Parathyroid adenoma (tissue), 2 donors: ENCODE measurements at regions not wholly inside any gene's neighbourhood (a gene's known extent, or its start where the extent isn't known, plus 50 kb on each side); places are given as distances from the start of the nearest gene placed in this dataset.

Experiments
- H2AFZ ChIP-seq: fragments of 300-600 bp; sonication (generic); one replicate; pipeline ENCODE4 v1.7.0; 2017; ENCODE audit warnings: antibody characterized with exemption, mild to moderate bottlenecking
- H3K27ac ChIP-seq: fragments of 300-600 bp; sonication (generic); one replicate; pipeline ENCODE4 v1.7.0; 2017
- H3K27me3 ChIP-seq: fragments of 300-600 bp; sonication (generic); one replicate; pipeline ENCODE4 v1.7.0; 2017; ENCODE audit warnings: low read length; ENCODE audit not compliant: control insufficient read depth, insufficient read depth
- H3K36me3 ChIP-seq: fragments of 300-600 bp; sonication (generic); one replicate; pipeline ENCODE4 v1.7.0; 2017; ENCODE audit warnings: low read length; ENCODE audit not compliant: control insufficient read depth, insufficient read depth
- H3K4me1 ChIP-seq: fragments of 300-600 bp; sonication (generic); one replicate; pipeline ENCODE4 v1.7.0; 2017; ENCODE audit warnings: control low read depth
- H3K4me2 ChIP-seq: fragments of 300-600 bp; sonication (generic); one replicate; pipeline ENCODE4 v1.7.0; 2017; ENCODE audit warnings: low read length
- H3K4me3 ChIP-seq: fragments of 300-600 bp; sonication (generic); one replicate; pipeline ENCODE4 v1.7.0; 2017; ENCODE audit warnings: low read depth, low read length
- H3K79me2 ChIP-seq: fragments of 300-600 bp; sonication (generic); one replicate; pipeline ENCODE4 v1.7.0; 2017; ENCODE audit warnings: control low read depth
- H3K9ac ChIP-seq: fragments of 300-600 bp; sonication (generic); one replicate; pipeline ENCODE4 v1.7.0; 2017; ENCODE audit warnings: mild to moderate bottlenecking
- H3K9me3 ChIP-seq: fragments of 300-600 bp; sonication (generic); one replicate; pipeline ENCODE4 v1.7.0; 2017; ENCODE audit warnings: low read length; ENCODE audit not compliant: control insufficient read depth
- CTCF ChIP-seq: fragments of 300-600 bp; sonication (generic); IDR thresholded peaks from one replicate; pipeline ENCODE4 v1.7.0; 2017; ENCODE audit warnings: antibody characterized with exemption, mild to moderate bottlenecking
- donor health status: primary hyperparathyroidism.

GRCh38 chr6:111950661-111951496 lies 77.6 kb upstream of the FYN start:
- H3K9ac ChIP-seq = no peak overlapping the region
- H3K4me2 ChIP-seq = no peak overlapping the region
- H3K4me3 ChIP-seq = no peak overlapping the region
- H3K79me2 ChIP-seq = no peaks in the 10 kb centered on the region
- no peaks in the 10 kb centered on the region for H3K9me3 ChIP-seq
- H2AFZ ChIP-seq = no peak overlapping the region
- no peak overlapping the region for H3K27ac ChIP-seq
- peaks cover 4% of the 10 kb centered on the region for H3K4me1 ChIP-seq
- no peak for TF ChIP-seq CTCF
- no peaks in the 10 kb centered on the region for H3K27me3 ChIP-seq
- no peaks in the 10 kb centered on the region for H3K36me3 ChIP-seq

GRCh38 chr6:111951497-111952085 lies 78.3 kb upstream of the FYN start:
- H3K27me3 ChIP-seq = no peaks in the 10 kb centered on the region
- no peaks in the 10 kb centered on the region for H3K9me3 ChIP-seq
- no peak overlapping the region for H3K4me2 ChIP-seq
- H3K4me1 ChIP-seq = peaks cover 4% of the 10 kb centered on the region
- H3K27ac ChIP-seq = no peak overlapping the region
- H3K9ac ChIP-seq = no peak overlapping the region
- TF ChIP-seq CTCF = no peak
- H3K79me2 ChIP-seq = no peaks in the 10 kb centered on the region
- no peak overlapping the region for H3K4me3 ChIP-seq
- H3K36me3 ChIP-seq = no peaks in the 10 kb centered on the region
- H2AFZ ChIP-seq = no peak overlapping the region

GRCh38 chr6:111952274-111952673 lies 79.0 kb upstream of the FYN start:
- H3K4me1 ChIP-seq = peaks cover 4% of the 10 kb centered on the region
- H3K4me3 ChIP-seq = no peak overlapping the region
- no peak for TF ChIP-seq CTCF
- H2AFZ ChIP-seq = no peak overlapping the region
- no peak overlapping the region for H3K27ac ChIP-seq
- H3K4me2 ChIP-seq = no peak overlapping the region
- no peaks in the 10 kb centered on the region for H3K9me3 ChIP-seq
- H3K9ac ChIP-seq = no peak overlapping the region
- H3K36me3 ChIP-seq = no peaks in the 10 kb centered on the region
- H3K79me2 ChIP-seq = no peaks in the 10 kb centered on the region
- H3K27me3 ChIP-seq = no peaks in the 10 kb centered on the region

- no peaks in the 10 kb centered on the region for H3K36me3 ChIP-seq
- H3K4me2 ChIP-seq = no peak overlapping the region
- no peak overlapping the region for H3K27ac ChIP-seq
- no peaks in the 10 kb centered on the region for H3K27me3 ChIP-seq
- H3K4me3 ChIP-seq = no peak overlapping the region
- TF ChIP-seq CTCF = no peak
- no peak overlapping the region for H3K9ac ChIP-seq
- H3K79me2 ChIP-seq = no peaks in the 10 kb centered on the region
- peaks cover 4% of the 10 kb centered on the region for H3K4me1 ChIP-seq
- H3K9me3 ChIP-seq = no peaks in the 10 kb centered on the region
- no peak overlapping the region for H2AFZ ChIP-seq
Observed at GRCh38 chr6:111952821-111953540, 79.7 kb upstream of the FYN start.
